ENCODE measurements at regions not wholly inside any gene's neighbourhood (a gene's known extent, or its start where the extent isn't known, plus 50 kb on each side); places are given as distances from the start of the nearest gene placed in this dataset.

GRCh38 chr10:78188446-78188845 is 154.8 kb downstream of the RPS24 start:
- Histone ChIP-seq H4K20me1 (ENCODE audit: control insufficient read depth, extremely low read depth, insufficient read depth, low read length) (no peaks in the 10 kb centered on the region), H3K36me3 (ENCODE audit: control insufficient read depth, insufficient read depth, low read length) (no peaks in the 10 kb centered on the region), H2AFZ (ENCODE audit: low read length) (no peak overlapping the region), H3K27ac (ENCODE audit: insufficient read depth, low read length) (no peak overlapping the region), H3K27me3 (ENCODE audit: control insufficient read depth, insufficient read depth, low read length) (no peaks in the 10 kb centered on the region), H3K4me2 (ENCODE audit: extremely low read depth, insufficient read depth, low read length) (no peak overlapping the region), H3K9me3 (ENCODE audit: control insufficient read depth, insufficient read depth, low read depth, low read length) (no peaks in the 10 kb centered on the region), H3K79me2 (ENCODE audit: control insufficient read depth, insufficient read depth, low read length) (no peaks in the 10 kb centered on the region), H3K9ac (ENCODE audit: insufficient read depth, low read length) (no peak overlapping the region), H3K4me1 (ENCODE audit: control insufficient read depth, extremely low read depth, insufficient read depth, low read length) (no peaks in the 10 kb centered on the region), H3K4me3 (replicated peaks in 1 of 4; ENCODE audit: control extremely low read depth in 1 of 4, insufficient read depth in 1 of 4, low read depth in 3 of 4, low read length in 4 of 4) (no peak overlapping the region)
- TF ChIP-seq, protein P1, sequence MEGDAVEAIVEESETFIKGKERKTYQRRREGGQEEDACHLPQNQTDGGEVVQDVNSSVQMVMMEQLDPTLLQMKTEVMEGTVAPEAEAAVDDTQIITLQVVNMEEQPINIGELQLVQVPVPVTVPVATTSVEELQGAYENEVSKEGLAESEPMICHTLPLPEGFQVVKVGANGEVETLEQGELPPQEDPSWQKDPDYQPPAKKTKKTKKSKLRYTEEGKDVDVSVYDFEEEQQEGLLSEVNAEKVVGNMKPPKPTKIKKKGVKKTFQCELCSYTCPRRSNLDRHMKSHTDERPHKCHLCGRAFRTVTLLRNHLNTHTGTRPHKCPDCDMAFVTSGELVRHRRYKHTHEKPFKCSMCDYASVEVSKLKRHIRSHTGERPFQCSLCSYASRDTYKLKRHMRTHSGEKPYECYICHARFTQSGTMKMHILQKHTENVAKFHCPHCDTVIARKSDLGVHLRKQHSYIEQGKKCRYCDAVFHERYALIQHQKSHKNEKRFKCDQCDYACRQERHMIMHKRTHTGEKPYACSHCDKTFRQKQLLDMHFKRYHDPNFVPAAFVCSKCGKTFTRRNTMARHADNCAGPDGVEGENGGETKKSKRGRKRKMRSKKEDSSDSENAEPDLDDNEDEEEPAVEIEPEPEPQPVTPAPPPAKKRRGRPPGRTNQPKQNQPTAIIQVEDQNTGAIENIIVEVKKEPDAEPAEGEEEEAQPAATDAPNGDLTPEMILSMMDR (conservative IDR thresholded peaks at IDR 0.05 in 1 of 2, IDR thresholded peaks at IDR 0.05 in 1 of 2; ENCODE audit: low read depth in 1 of 2, low read length in 2 of 2), result no peak
- no peak for TF ChIP-seq EZH2 (IDR thresholded peaks at IDR 0.05; ENCODE audit: low read length, missing control alignments)
- DNase-seq (ENCODE audit: low read depth in 2 of 2), result no peak

DNA sequence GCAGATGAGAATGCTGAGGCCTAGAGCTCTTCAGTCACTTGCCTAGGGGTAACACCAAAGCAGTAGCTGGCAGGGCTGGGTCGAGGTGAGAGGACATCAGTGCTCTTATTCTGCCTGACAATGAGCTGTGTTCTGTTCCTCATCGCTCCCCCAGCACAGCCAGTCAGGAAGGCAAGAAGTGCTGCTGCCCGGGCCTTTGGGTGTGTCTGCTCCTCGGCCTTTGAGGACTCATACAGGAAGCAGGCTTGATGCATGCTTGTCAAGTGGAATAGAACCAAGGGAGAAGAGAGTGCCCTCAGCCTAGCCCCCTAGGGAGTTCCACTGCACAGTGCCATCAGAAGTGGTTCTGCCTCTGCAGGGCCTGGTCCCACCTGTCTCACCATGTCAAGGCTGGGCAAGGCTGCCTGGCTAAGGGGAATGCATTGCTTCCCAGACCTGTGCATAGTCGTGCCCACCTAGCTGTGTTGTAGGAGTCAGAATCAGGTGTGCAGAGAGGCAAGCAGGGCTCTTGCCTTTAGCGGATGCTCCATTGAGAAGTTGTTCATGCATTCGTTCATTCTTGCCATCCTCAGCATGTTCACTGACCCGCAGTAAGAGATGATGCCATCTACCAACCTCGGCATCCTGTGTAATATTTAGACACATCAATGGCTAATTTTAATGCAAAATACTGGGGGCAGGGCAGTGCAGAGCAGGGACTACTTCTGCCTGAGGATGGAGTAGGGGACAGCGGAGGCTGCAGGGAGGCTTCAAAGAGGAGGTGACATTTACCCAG is 156.6 kb downstream of the RPS24 start:
- no peaks in the 10 kb centered on the region for H3K36me3 ChIP-seq (ENCODE audit: control insufficient read depth, insufficient read depth, low read length)
- H3K4me3 ChIP-seq (replicated peaks in 1 of 4; ENCODE audit: control extremely low read depth in 1 of 4, insufficient read depth in 1 of 4, low read depth in 3 of 4, low read length in 4 of 4), result no peak overlapping the region
- no peaks in the 10 kb centered on the region for H3K4me1 ChIP-seq (ENCODE audit: control insufficient read depth, extremely low read depth, insufficient read depth, low read length)
- no peak for DNase-seq (ENCODE audit: low read depth in 2 of 2)
- no peak overlapping the region for H3K9ac ChIP-seq (ENCODE audit: insufficient read depth, low read length)
- H3K79me2 ChIP-seq (ENCODE audit: control insufficient read depth, insufficient read depth, low read length), result no peaks in the 10 kb centered on the region
- H2AFZ ChIP-seq (ENCODE audit: low read length), result no peak overlapping the region
- H4K20me1 ChIP-seq (ENCODE audit: control insufficient read depth, extremely low read depth, insufficient read depth, low read length), result no peaks in the 10 kb centered on the region
- TF ChIP-seq, protein P1 (conservative IDR thresholded peaks at IDR 0.05 in 1 of 2, IDR thresholded peaks at IDR 0.05 in 1 of 2; ENCODE audit: low read depth in 1 of 2, low read length in 2 of 2), result no peak
- no peak for TF ChIP-seq EZH2 (IDR thresholded peaks at IDR 0.05; ENCODE audit: low read length, missing control alignments)
- H3K9me3 ChIP-seq (ENCODE audit: control insufficient read depth, insufficient read depth, low read depth, low read length), result no peaks in the 10 kb centered on the region
- no peaks in the 10 kb centered on the region for H3K27me3 ChIP-seq (ENCODE audit: control insufficient read depth, insufficient read depth, low read length)
- H3K27ac ChIP-seq (ENCODE audit: insufficient read depth, low read length), result no peak overlapping the region
- no peak overlapping the region for H3K4me2 ChIP-seq (ENCODE audit: extremely low read depth, insufficient read depth, low read length)

DNA sequence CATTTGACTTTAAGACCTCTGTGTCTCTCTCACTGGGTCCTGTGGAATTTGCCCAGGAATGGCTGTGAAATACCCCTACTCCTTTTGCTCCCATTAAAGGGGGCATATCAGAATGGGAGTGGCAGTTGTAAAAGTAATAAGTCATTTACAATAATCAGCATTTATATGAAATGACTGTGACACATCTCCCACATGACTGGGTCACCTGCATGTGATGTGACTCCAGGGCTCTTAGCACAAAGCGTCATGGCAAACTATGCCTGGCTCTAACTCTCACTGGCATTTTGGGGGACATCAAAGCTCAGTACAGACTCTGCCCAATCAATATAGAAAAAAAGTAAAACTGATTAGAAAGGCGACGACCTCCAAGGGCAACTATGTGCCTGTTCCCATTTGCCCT is 157.6 kb downstream of the RPS24 start:
- Histone ChIP-seq H3K9me3 (ENCODE audit: control insufficient read depth, insufficient read depth, low read depth, low read length) (no peaks in the 10 kb centered on the region), H2AFZ (ENCODE audit: low read length) (no peak overlapping the region), H3K4me1 (ENCODE audit: control insufficient read depth, extremely low read depth, insufficient read depth, low read length) (peaks cover under 1% of the 10 kb centered on the region), H3K9ac (ENCODE audit: insufficient read depth, low read length) (no peak overlapping the region), H3K4me3 (replicated peaks in 1 of 4; ENCODE audit: control extremely low read depth in 1 of 4, insufficient read depth in 1 of 4, low read depth in 3 of 4, low read length in 4 of 4) (no peak overlapping the region), H3K27me3 (ENCODE audit: control insufficient read depth, insufficient read depth, low read length) (no peaks in the 10 kb centered on the region), H3K27ac (ENCODE audit: insufficient read depth, low read length) (no peak overlapping the region), H4K20me1 (ENCODE audit: control insufficient read depth, extremely low read depth, insufficient read depth, low read length) (no peaks in the 10 kb centered on the region), H3K79me2 (ENCODE audit: control insufficient read depth, insufficient read depth, low read length) (no peaks in the 10 kb centered on the region), H3K4me2 (ENCODE audit: extremely low read depth, insufficient read depth, low read length) (no peak overlapping the region), H3K36me3 (ENCODE audit: control insufficient read depth, insufficient read depth, low read length) (no peaks in the 10 kb centered on the region)
- no peak for TF ChIP-seq EZH2 (IDR thresholded peaks at IDR 0.05; ENCODE audit: low read length, missing control alignments)
- DNase-seq (ENCODE audit: low read depth in 2 of 2), result no peak
